NCI-H1105 treated with DMSO at 0.1 percent for 48 hours (cell line): ENCODE measurements at regions not wholly inside any gene's neighbourhood (a gene's known extent, or its start where the extent isn't known, plus 50 kb on each side); places are given as distances from the start of the nearest gene placed in this dataset.
A peak's percentile ranks its signal among the peaks of the same experiment; 100 is the strongest.
"Not testable (repeated sequence)": the region's sequence is repeated elsewhere in the genome, so short reads cannot be mapped to it uniquely, and the experiment has no call there.

Source experiments
- DNase-seq: peaks from one replicate; lab custom pipeline; 2025; lab: John Stamatoyannopoulos, UW

- not testable (repeated sequence) for DNase-seq
Measured at GRCh38 chr6:43998592-43999243, 128.5 kb downstream of the MRPL14 start.

GRCh38 chr6:43997990-43998585 lies 129.2 kb downstream of the MRPL14 start:
- not testable (repeated sequence) for DNase-seq

GRCh38 chr6:43997345-43997677 lies 129.9 kb downstream of the MRPL14 start:
- DNase-seq: no peak

DNA sequence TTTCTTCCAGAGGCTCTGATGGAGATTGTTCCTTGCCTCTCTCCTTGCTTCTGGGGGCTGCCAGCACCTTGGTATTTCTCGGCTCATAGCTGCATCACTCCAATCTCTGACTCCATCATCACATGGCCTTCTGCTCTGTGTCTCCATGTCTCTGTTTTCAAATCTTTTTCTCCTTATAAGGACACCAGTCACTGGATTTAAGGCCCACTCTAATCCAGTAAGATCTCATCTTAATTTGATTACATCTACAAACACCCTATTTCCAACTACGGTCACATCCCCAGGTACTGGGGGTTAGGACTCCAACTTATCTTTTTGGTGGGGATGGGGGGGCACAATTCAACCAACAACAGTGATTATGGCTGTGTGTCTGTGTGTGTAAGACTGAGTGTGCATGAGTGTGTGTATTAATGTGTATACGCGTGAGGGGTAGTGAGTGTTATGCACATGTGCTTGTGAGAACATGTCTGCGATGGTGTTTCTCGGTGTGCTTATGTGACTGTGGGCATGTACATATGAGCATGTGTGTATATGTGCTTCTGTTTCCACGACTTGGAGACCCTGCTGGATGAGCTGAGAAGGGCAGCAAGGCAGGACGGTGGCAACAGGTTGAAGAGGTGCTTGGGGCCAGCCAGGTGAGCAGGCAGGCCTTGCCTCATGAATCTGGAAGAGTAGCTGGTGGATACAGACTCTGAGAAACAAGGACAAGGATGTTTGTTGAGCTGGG lies 130.5 kb downstream of the MRPL14 start:
- DNase-seq: no peak

DNA sequence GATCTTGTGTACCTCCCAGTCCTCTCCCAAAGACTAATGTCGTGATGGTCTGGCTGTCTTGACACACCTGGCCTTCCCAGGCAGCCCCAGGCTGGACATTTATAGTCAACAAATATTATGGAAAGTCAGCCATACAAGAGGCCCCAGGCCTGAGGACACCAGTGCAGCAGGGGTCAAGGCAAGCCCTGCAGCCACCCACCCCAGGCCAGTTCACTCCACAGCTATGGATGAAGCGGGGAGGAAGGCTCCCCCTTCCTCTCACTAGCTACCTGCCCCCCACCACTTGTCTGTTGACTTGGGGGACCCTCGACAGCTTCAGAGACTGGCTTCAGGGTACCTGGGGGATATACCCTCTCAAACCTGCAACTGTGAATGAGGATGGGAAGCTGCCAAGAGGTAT lies 132.1 kb downstream of the MRPL14 start:
- DNase-seq: no peak

DNA sequence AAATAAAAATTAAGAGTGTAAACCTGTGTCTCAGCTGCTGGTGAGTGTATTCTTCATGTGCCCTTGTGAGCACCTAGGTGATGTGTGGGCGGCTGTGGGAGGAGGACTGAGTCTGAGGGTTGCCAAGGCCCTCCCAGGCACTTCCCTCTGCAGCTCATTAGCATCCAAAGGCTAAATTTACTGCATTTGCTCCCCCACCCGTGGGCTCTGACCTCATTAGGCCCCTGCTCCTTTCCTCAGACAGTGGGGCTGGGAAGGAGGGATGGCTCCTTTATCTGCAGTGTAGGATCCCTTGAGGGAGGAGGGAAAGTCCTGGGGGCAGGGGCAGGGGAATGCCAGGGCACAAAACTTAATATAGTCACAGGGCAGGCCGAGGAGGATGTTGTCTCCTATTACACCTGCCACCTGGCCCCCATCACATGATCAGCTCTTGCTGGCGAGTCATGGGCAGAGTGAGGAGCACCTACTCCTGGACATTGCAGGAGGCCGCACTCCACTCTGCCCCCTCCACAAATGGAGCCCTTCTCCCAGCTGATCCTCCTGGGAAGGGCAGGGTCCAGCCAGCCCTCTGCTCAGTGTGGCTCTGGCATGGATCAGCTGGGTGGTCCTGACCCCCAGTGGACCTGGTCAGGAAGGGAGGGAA lies 133.2 kb downstream of the MRPL14 start:
- no peak for DNase-seq

GRCh38 chr6:43992783-43993644 lies 134.2 kb downstream of the MRPL14 start:
- DNase-seq: no peak

GRCh38 chr6:43992126-43992663 lies 135.1 kb downstream of the MRPL14 start:
- DNase-seq: no peak

DNA sequence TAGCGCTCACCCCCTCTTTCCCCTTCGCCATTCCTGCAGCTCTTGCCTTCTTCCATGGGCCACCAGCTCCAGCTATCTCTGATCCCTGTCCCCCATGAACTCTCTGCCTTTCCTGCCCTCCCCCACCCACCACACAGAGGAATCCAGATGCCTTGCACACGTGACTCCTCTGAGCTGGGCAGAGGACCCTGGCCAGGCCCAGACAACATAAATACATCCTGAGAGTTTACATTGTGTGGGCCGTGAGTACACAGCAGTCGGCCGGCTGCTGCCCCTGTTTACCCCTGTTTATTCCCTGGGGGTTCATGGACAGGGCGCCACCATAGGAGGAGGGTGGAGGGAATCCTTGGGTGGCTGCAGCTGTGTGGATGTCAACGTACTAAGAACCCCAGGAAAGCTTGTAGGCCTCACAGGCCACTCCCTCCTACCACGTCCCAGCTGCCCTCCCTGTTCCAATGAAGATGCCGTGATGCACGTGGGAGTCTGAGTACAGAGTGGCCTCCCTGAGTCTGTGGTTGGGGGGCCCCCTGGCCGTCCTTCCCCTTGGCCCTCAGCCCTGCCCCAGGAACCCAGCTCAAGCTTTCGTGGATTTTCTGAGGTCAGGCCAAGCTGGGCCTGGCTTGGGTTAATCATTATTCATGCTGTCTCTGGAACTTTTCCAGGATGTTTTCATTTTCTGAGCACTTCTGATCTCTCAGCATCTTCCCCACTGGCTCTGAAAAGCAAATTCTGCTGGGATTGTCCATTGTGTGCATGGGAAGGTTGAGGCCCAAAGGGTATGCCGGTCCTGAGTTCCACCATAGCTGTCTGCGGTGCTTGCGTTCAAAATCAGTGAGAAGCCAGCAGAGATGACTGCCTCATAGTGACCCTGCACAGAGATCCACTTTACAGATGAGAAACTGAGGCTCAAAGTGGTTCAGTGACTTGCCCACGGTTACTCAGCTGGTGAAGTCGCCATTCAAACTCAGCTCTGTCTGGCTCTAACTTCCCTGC lies 136.3 kb downstream of the MRPL14 start:
- DNase-seq: no peak

DNA sequence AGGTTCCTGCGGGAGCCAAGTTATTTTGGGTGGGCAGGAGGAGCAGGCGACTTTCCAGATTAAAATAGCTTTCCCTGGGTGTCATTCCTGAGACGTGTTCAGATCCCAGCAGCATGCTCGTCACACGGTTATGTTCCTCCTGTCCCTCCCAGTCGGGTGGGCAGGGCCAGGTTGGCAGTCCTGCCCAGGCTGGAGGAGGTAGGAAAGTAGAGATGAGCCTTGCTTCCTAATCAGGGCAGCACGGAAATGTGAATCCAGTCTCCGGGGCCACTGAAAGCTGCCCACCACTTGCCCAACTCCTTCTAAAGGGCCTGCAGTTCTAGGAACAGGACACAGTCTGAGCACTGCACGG lies 137.0 kb downstream of the MRPL14 start:
- no peak for DNase-seq

DNA sequence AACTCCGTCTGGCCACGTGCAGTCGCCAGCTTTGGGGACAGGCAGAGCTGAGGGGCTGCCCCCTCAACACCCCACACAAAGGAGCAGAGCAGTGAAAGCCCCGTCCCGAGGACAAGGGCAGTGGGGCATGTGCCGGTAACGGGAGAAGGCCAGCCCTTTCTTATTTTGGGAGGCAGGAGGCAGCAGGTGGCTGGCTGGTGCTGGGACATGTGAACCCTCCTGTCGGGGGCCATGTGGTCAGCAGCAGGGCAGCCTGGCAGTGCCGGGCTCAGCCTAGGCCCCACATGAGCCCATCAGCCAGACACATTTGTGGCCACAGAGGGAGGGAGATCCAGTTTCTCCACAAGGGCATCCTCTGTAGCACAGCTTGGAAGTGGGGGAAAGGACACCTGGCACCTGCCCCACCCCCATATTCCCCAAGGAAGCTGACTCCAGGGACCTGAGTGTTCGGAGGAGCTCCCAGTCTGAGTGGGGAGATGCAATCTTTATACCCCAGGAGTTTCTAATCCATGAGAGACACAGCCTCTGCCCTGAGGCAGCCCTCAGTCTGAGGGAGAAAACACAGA lies 137.6 kb downstream of the MRPL14 start:
- no peak for DNase-seq

DNA sequence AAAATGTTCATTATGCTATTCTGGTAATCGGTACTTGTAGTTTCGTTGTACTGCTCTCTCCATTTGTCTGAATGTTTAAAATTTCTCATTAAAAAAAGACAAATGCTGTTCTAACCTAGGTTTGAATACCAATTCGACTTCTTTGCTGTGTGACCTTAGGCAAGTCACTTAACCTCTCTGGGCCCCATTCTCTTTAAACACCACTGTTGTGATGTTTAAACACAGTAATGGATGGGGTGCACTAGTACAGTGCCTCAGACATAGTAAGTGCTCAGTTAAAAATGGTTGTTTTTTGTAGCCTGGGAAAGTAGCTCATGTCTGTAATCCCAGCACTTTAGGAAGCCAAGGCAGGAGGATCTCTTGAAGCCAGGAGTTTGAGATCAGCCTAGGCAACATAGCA lies 138.5 kb downstream of the MRPL14 start:
- no peak for DNase-seq

GRCh38 chr6:43987838-43988439 lies 139.3 kb downstream of the MRPL14 start:
- no peak for DNase-seq

DNA sequence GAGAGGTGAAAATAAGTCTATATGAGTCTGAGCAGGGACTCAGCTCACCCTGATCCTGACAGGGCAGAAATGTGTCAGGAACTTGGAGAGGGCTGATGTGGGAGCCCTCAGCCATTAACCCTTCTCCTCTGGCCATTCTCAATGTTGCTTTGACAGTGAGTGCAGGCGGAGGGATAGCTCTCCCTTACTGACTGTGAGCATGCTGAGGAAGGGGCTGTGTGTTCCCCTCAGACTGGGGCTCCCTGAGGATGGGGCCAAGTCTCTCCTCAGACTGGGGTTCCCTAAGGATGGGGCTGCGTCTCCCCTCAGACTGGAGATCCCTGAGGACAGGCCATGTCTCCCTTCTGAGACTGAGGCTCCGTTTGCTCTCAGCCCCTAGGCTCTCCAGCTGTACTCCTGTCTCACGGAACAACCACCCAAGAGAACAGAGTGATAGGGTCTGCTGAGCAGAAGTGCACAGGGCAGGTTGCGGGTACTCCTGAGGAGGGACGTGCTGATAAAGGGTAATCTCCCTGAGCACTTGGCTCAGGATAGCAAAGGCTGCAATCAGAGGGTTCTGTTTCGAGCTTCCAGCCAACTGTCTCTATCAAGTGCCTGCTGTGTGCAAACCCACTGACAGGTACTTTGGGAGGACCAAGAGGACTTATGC lies 141.0 kb downstream of the MRPL14 start:
- DNase-seq: no peak

DNA sequence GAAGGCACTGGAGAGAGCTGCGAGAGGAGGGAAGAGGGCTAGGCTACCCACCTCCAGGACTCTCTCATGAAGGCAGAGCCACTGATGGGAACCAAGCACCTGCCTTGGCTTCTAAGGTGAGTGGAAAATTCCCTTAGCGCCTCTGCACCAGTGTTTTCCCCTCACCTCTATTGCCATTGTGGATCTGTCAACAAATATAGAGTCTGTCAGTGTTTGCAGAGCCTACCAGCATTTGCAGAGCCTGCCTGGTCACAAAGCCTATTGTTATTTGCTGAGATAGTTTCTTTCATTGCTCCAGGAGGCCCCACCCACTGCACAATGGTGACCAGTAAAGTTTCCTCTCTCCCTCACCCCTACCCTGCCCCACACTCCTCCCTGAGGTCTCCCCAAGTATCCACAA lies 141.9 kb downstream of the MRPL14 start:
- no peak for DNase-seq

- DNase-seq: no peak
Measured at GRCh38 chr6:43984442-43985321, 142.6 kb downstream of the MRPL14 start.

DNA sequence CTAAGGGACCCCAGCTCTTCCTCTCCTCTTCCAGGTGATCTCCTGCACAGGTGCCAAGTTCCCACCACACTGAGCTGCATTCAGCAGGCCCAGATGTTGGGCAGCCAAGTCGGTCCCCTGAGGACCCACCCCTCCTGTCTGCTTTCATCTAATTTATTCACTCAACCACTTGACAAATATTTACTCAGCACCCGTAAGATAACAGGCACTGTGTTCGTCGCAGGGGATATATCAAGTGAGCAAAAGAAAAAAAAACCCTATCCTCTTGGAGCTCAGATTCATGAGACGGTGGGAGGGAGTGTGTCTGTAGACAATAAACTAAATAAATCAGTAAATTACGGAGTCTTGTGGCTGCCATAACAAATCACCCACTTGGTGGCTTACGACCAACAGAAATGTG lies 143.6 kb downstream of the MRPL14 start:
- peak; percentile 71 for DNase-seq

DNA sequence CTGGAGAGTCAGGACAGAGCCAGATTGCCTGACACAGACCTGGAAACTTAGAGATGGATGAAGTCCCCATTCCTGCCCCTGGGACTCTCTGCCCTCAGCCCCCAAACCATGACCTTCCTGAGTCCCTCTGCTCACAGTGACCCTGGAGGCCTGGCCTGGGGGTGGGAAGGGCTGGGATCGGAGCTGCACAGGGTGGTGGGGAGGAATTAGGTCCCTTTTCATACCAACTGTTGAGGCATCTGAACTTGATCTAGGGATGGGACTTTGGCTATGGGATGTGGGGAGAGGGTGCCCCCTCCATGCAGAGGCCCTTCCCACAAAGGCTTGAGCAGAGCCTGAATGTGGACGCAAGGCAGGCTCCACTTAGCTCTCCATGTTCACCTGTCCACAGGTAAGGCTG lies 144.1 kb downstream of the MRPL14 start:
- DNase-seq: no peak
